ENCODE measurements at regions not wholly inside any gene's neighbourhood (a gene's known extent, or its start where the extent isn't known, plus 50 kb on each side); places are given as distances from the start of the nearest gene placed in this dataset.

GRCh38 chr21:22762463-22762862, 1764.3 kb downstream of the NCAM2 start:
- Mint-ChIP-seq H3K4me3 (ENCODE audit: unreplicated experiment) (no peak overlapping the region), H3K36me3 (ENCODE audit: low read depth, unreplicated experiment) (no peaks in the 10 kb centered on the region), H3K9me3 (ENCODE audit: unreplicated experiment) (no peaks in the 10 kb centered on the region), H3K4me1 (ENCODE audit: low read depth, unreplicated experiment) (peaks cover 3% of the 10 kb centered on the region), H3K27ac (ENCODE audit: unreplicated experiment) (no peak overlapping the region), H3K27me3 (ENCODE audit: low read depth, unreplicated experiment) (no peaks in the 10 kb centered on the region)
- no peaks in the 10 kb centered on the region for H3K79me2 ChIP-seq (ENCODE audit: insufficient read depth, low read length)
- no peak for DNase-seq (ENCODE audit: low read depth)
- no peak overlapping the region for H3K4me3 ChIP-seq (ENCODE audit: insufficient read depth, low read depth, low read length)
- no peaks in the 10 kb centered on the region for H3K27me3 ChIP-seq (ENCODE audit: insufficient read depth, low read length)
- H3K4me1 ChIP-seq (ENCODE audit: insufficient read depth, low read length): no peaks in the 10 kb centered on the region
- no peak overlapping the region for H3K27ac ChIP-seq (ENCODE audit: low read depth, low read length)
- no peaks in the 10 kb centered on the region for H4K20me1 ChIP-seq (ENCODE audit: insufficient read depth, low read length)
- no peak overlapping the region for H2AFZ ChIP-seq (ENCODE audit: low read depth, low read length)
- no peak for FAIRE-seq
- no peak overlapping the region for H3K4me2 ChIP-seq (ENCODE audit: low read length)
- H3K9me3 ChIP-seq (ENCODE audit: insufficient read depth, low read depth, low read length): no peaks in the 10 kb centered on the region
- no peak overlapping the region for H3K9ac ChIP-seq (ENCODE audit: low read length)
- no peak for TF ChIP-seq CTCF (IDR thresholded peaks at IDR 0.05; ENCODE audit: insufficient read depth, low read depth, low read length)
- TF ChIP-seq EZH2 (IDR thresholded peaks at IDR 0.05; ENCODE audit: insufficient read depth, low read length): no peak
- no peaks in the 10 kb centered on the region for H3K36me3 ChIP-seq (ENCODE audit: insufficient read depth, low read length)

GRCh38 chr21:22763442-22763841, 1765.2 kb downstream of the NCAM2 start:
- no peaks in the 10 kb centered on the region for H3K27me3 Mint-ChIP-seq (ENCODE audit: low read depth, unreplicated experiment)
- no peak for FAIRE-seq
- no peaks in the 10 kb centered on the region for H3K27me3 ChIP-seq (ENCODE audit: insufficient read depth, low read length)
- H3K4me3 ChIP-seq (ENCODE audit: insufficient read depth, low read depth, low read length): no peak overlapping the region
- DNase-seq (ENCODE audit: low read depth): no peak
- no peak overlapping the region for H3K27ac ChIP-seq (ENCODE audit: low read depth, low read length)
- no peaks in the 10 kb centered on the region for H4K20me1 ChIP-seq (ENCODE audit: insufficient read depth, low read length)
- H3K4me3 Mint-ChIP-seq (ENCODE audit: unreplicated experiment): no peak overlapping the region
- no peaks in the 10 kb centered on the region for H3K36me3 ChIP-seq (ENCODE audit: insufficient read depth, low read length)
- no peak overlapping the region for H2AFZ ChIP-seq (ENCODE audit: low read depth, low read length)
- H3K9me3 ChIP-seq (ENCODE audit: insufficient read depth, low read depth, low read length): no peaks in the 10 kb centered on the region
- H3K9me3 Mint-ChIP-seq (ENCODE audit: unreplicated experiment): no peaks in the 10 kb centered on the region
- no peaks in the 10 kb centered on the region for H3K36me3 Mint-ChIP-seq (ENCODE audit: low read depth, unreplicated experiment)
- no peak overlapping the region for H3K9ac ChIP-seq (ENCODE audit: low read length)
- H3K4me2 ChIP-seq (ENCODE audit: low read length): no peak overlapping the region
- TF ChIP-seq CTCF (IDR thresholded peaks at IDR 0.05; ENCODE audit: insufficient read depth, low read depth, low read length) (no peak), EZH2 (IDR thresholded peaks at IDR 0.05; ENCODE audit: insufficient read depth, low read length) (no peak)
- peaks cover 3% of the 10 kb centered on the region for H3K4me1 Mint-ChIP-seq (ENCODE audit: low read depth, unreplicated experiment)
- no peaks in the 10 kb centered on the region for H3K79me2 ChIP-seq (ENCODE audit: insufficient read depth, low read length)
- no peak overlapping the region for H3K27ac Mint-ChIP-seq (ENCODE audit: unreplicated experiment)
- no peaks in the 10 kb centered on the region for H3K4me1 ChIP-seq (ENCODE audit: insufficient read depth, low read length)

- Mint-ChIP-seq H3K4me1 (ENCODE audit: low read depth, unreplicated experiment) (no peaks in the 10 kb centered on the region), H3K4me3 (ENCODE audit: unreplicated experiment) (no peak overlapping the region), H3K36me3 (ENCODE audit: low read depth, unreplicated experiment) (no peaks in the 10 kb centered on the region), H3K27me3 (ENCODE audit: low read depth, unreplicated experiment) (no peaks in the 10 kb centered on the region), H3K27ac (ENCODE audit: unreplicated experiment) (no peak overlapping the region), H3K9me3 (ENCODE audit: unreplicated experiment) (no peaks in the 10 kb centered on the region)
- Histone ChIP-seq H3K9me3 (ENCODE audit: insufficient read depth, low read depth, low read length) (no peaks in the 10 kb centered on the region), H3K4me2 (ENCODE audit: low read length) (no peak overlapping the region), H4K20me1 (ENCODE audit: insufficient read depth, low read length) (no peaks in the 10 kb centered on the region), H3K27me3 (ENCODE audit: insufficient read depth, low read length) (no peaks in the 10 kb centered on the region), H3K36me3 (ENCODE audit: insufficient read depth, low read length) (no peaks in the 10 kb centered on the region), H3K9ac (ENCODE audit: low read length) (no peak overlapping the region), H3K27ac (ENCODE audit: low read depth, low read length) (no peak overlapping the region), H3K79me2 (ENCODE audit: insufficient read depth, low read length) (no peaks in the 10 kb centered on the region), H3K4me1 (ENCODE audit: insufficient read depth, low read length) (no peaks in the 10 kb centered on the region), H2AFZ (ENCODE audit: low read depth, low read length) (no peak overlapping the region), H3K4me3 (ENCODE audit: insufficient read depth, low read depth, low read length) (no peak overlapping the region)
- DNase-seq (ENCODE audit: low read depth): no peak
- TF ChIP-seq EZH2 (IDR thresholded peaks at IDR 0.05; ENCODE audit: insufficient read depth, low read length): no peak
- no peak for FAIRE-seq
Measured at GRCh38 chr21:22764222-22764621, 1766.0 kb downstream of the NCAM2 start.

Data from astrocyte (in vitro differentiated cells and primary cell).